Heart right ventricle (tissue), 16 donors: ENCODE measurements at regions not wholly inside any gene's neighbourhood (a gene's known extent, or its start where the extent isn't known, plus 50 kb on each side); places are given as distances from the start of the nearest gene placed in this dataset.

ENCODE experiments used
- ATAC-seq, 8 donors: fragments of 200-7000 bp; cut with Tn5 transposase; one replicate each; pipeline ENCODE4 v1.9.1; 2020; ENCODE audit warnings: mild to moderate bottlenecking in 8 of 8, moderate library complexity in 8 of 8, moderate number of reproducible peaks in 1 of 8
- DNase-seq, 2 donors: peaks; one replicate each; pipeline ENCODE4 v3.0.0-alpha.2; 2020
- H3K27ac ChIP-seq, 10 donors: fragments of 200-600 bp; sonication (generic) in 2 of 10; one replicate each; pipeline versions ENCODE4 v1.5.0 to v1.8.0; 2020 to 2022; ENCODE audit warnings: mild to moderate bottlenecking in 3 of 10
- H3K27me3 ChIP-seq, 7 donors: fragments of 200-600 bp; one replicate each; pipeline ENCODE4 v1.8.0; 2021 to 2022; ENCODE audit warnings: mild to moderate bottlenecking in 2 of 7
- H3K36me3 ChIP-seq, 9 donors: fragments of 200-600 bp; sonication (generic) in 1 of 9; one replicate each; pipeline versions ENCODE4 v1.5.0 to v1.8.0; 2020 to 2022; ENCODE audit warnings: mild to moderate bottlenecking in 2 of 9
- H3K4me1 ChIP-seq, 9 donors: fragments of 200-600 bp; sonication (generic) in 1 of 9; one replicate each; pipeline versions ENCODE4 v1.5.0 to v1.8.0; 2020 to 2022; ENCODE audit warnings: mild to moderate bottlenecking in 4 of 9
- H3K4me3 ChIP-seq, 10 donors: fragments of 200-600 bp; sonication (generic) in 2 of 10; one replicate each; pipeline versions ENCODE4 v1.5.0 to v1.8.0; 2020 to 2022; ENCODE audit warnings: mild to moderate bottlenecking in 7 of 10, moderate library complexity in 2 of 10
- H3K9me3 ChIP-seq, 11 donors: fragments of 200-600 bp in 10 of 11; sonication (generic) in 2 of 11; one replicate each; pipeline versions ENCODE4 v1.5.0 to v1.8.0; 2013 to 2022; ENCODE audit warnings: mild to moderate bottlenecking in 2 of 11, control low read depth in 1 of 11, moderate library complexity in 1 of 11
- WGBS, 2 donors: extraction: QIAGEN DNeasy Blood & Tissue Kit; methylation state at CpG; one replicate each; pipeline ENCODE4 v1.1.7; 2013; ENCODE audit warnings: inconsistent platforms in 1 of 2; 5-methylcytosine and 5-hydroxymethylcytosine counted together
- intact Hi-C, 10 donors: fragments of 100-400 bp; cut with DNase I; formaldehyde crosslinking; loops; one replicate each; pipeline versions ENCODE4 v1.11.1 to v1.14.2; 2022
- TF ChIP-seq, protein P1 (sequence below), 9 donors: fragments of 200-600 bp; sonication (generic) in 2 of 9; IDR thresholded peaks; one replicate each; pipeline versions ENCODE4 v1.5.0 to v1.8.0; 2021 to 2022; ENCODE audit warnings: antibody characterized with exemption in 9 of 9, mild to moderate bottlenecking in 5 of 9, moderate library complexity in 1 of 9
- donor health status: Arrhythmogenic right ventricular cardiomyopathy.
- donor health status: ischemic (EF 13 %, LVEDD 7.1; RV severe dilation, severe dysfunction).
- donor health status: healthy with polysubstance abuse.
- donor health status: DM: no; HTN: yes; CAD: no.
- donor health status: DM: no; HTN: no; CAD: no.
- donor health status: ischemic (EF 25% LVEDD 6.9; RV normal size, moderate dysfunction).
- donor health status: ischemic (EF 25% LVEDD 5.7; RV mildly dilated, moderate dysfunction).
- donor health status: healthy.
- donor health status: DM: yes; HTN: yes; CAD: no.
- donor health status: Ischemic cardiomyopathy.
- donor health status: ischemic (EF 35%, LVEDD 5.7; RV mildly dilated, moderate dysfunction).
- donor health status: nonischemic (EF 11% LVEDD 7.7; RV severe dilation, severe dysfunction).
- donor health status: DM: yes; HTN: yes; CAD: no.
- donor health status: PGD.
- donor health status: ischemic (EF 29% LVEDD 5.4; RV normal size, mild dysfunction).
- donor health status: nonischemic (EF 23%, LVEDD 6.1; RV moderate dilation, normal function).

DNA sequence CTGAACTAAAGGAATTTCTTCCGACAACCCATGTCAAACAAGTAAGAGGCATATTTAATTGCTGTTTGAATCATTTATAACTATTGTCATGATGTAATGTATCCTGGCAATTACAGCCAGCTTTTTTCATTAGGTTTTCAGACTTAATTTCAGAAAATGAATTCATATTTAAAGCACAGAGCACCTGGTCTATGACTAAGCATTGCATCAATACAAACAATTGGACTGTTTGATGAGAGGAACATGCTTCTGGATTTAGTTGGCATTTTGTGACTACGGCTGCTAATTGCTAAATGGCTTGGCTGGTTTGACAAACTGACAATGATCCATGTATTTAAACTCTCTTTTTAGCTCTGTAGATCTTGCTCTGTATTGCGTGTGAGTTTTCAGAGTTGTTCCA lies 853.4 kb downstream of the NCAM2 start:
- TF ChIP-seq, protein P1, sequence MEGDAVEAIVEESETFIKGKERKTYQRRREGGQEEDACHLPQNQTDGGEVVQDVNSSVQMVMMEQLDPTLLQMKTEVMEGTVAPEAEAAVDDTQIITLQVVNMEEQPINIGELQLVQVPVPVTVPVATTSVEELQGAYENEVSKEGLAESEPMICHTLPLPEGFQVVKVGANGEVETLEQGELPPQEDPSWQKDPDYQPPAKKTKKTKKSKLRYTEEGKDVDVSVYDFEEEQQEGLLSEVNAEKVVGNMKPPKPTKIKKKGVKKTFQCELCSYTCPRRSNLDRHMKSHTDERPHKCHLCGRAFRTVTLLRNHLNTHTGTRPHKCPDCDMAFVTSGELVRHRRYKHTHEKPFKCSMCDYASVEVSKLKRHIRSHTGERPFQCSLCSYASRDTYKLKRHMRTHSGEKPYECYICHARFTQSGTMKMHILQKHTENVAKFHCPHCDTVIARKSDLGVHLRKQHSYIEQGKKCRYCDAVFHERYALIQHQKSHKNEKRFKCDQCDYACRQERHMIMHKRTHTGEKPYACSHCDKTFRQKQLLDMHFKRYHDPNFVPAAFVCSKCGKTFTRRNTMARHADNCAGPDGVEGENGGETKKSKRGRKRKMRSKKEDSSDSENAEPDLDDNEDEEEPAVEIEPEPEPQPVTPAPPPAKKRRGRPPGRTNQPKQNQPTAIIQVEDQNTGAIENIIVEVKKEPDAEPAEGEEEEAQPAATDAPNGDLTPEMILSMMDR (IDR thresholded peaks at IDR 0.05), result no peak
- 60 to 69% methylated on average over 3 of the region's 3 CpGs for WGBS, 2 donors
- intact Hi-C loops, result no loop called here
- Histone ChIP-seq H3K4me1 (no peaks in the 10 kb centered on the region), H3K4me3 (no peak overlapping the region), H3K27ac (no peak overlapping the region), H3K36me3 (no peaks in the 10 kb centered on the region), H3K9me3 (peaks cover 0 to 28% (median 0%) of the 10 kb centered on the region in 11 donors), H3K27me3 (no peaks in the 10 kb centered on the region)
- ATAC-seq, result no peak
- DNase-seq, result no peak

DNA sequence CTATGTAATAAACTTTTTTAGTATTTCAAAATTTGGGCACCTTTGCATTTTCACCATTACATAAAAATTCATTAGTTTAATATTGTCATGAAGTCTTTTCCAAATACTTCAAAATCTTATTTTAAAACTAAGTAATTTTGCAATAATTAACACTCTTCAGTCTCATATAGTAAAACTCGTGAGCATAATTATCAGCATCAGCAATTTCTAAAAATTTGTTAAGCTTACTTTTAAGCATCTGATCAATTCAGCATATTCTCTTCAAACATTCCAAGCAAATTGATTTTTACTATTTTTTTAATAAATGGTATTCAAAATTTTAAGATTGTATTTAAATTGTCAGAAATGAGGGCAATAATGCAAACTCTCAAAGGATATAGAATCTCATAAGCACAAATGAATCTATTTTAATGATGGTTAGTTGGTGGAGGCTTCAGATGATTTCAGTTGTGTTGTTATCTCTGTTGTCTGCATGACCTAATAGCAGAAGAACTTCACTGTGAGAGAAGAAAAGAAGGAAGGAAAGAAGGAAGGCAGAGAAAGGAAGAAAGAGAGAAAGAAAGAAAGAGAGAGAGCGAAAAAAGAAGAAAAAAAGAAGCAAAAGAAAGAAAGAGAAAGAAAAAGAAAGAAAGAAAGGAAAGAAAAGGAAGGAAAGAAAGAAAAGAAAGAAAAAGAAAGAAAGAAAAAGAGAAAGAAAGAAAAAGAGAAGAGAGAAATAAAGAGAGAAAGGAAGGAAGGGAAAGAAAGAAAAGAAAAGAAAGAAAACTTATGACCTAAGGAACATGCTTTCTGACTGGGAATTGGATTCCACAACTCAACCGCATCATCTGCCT lies 860.5 kb downstream of the NCAM2 start:
- H3K27ac ChIP-seq, result no peak overlapping the region
- intact Hi-C loops, result no loop called here
- H3K36me3 ChIP-seq, result no peaks in the 10 kb centered on the region
- WGBS, 2 donors, result 85 to 92% methylated on average over 3 of the region's 3 CpGs
- peaks cover 0 to 22% (median 0%) of the 10 kb centered on the region in 11 donors for H3K9me3 ChIP-seq
- H3K4me1 ChIP-seq, result peaks cover 0 to 10% (median 0%) of the 10 kb centered on the region in 9 donors
- no peak overlapping the region for H3K4me3 ChIP-seq
- ATAC-seq (no peak), DNase-seq (no peak)
- TF ChIP-seq, protein P1 (IDR thresholded peaks at IDR 0.05), result no peak
- no peaks in the 10 kb centered on the region for H3K27me3 ChIP-seq

DNA sequence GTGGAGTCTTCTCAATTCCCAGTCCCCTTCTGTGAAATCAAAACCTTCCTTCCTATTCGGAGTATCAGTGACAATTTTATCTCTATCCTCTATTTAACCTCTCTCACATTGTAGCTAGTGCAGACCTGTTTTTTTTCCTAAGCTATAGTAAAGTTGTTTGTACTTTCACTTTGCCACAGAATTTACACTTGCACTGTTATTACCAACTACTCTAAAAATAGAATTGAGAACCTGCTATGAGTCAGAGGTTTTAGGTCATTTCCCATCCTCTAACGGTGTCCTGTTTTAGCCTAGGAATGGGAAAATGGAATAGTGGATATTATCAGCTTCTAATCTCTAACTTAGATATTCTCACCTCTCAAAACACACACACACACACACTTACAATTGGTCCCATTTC lies 862.7 kb downstream of the NCAM2 start:
- 12 to 13% methylated on average over 2 of the region's 2 CpGs for WGBS, 2 donors
- intact Hi-C loops, result no loop called here
- peak in 4 of 8 donors; percentile 41 to 81 (median 73) for ATAC-seq

DNA sequence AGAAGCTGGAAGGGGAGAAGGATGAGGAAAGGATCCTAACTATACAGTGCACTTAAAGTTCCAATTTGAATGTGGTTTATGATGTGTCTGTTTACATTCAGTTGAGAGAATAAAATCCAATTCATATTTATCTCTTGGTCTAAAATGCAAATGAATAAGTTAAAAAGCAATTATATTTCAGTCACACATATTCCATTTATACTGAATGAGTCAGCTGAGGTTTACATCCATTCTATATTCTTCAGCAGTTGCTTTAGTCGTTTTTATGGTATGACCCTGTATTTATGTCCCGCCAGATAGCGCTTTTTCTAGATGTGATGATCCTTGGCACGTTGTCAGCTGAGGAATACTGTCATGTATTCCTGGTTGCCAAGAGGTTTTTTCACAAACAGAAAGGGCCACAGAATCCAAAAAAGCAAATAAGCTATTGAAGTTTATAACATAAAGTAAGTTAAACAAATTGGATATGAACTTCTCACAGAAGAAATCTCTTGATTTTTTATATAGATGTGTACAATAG lies 866.2 kb downstream of the NCAM2 start:
- ATAC-seq, result no peak

More for the DNA sequence above, 862.7 kb downstream of the NCAM2 start:
- TF ChIP-seq, protein P1 (IDR thresholded peaks at IDR 0.05), result no peak
- Histone ChIP-seq H3K27me3 (no peaks in the 10 kb centered on the region), H3K36me3 (no peaks in the 10 kb centered on the region), H3K27ac (peak overlapping the region in 1 of 10 donors; percentile 22), H3K9me3 (peaks cover 0 to 3% (median 0%) of the 10 kb centered on the region in 11 donors), H3K4me3 (no peak overlapping the region), H3K4me1 (peaks cover 0 to 10% (median 0%) of the 10 kb centered on the region in 9 donors)
- no peak for DNase-seq

More for the DNA sequence above, 866.2 kb downstream of the NCAM2 start:
- intact Hi-C loops, result no loop called here
- H3K27ac ChIP-seq, result no peak overlapping the region
- H3K27me3 ChIP-seq, result no peaks in the 10 kb centered on the region
- TF ChIP-seq, protein P1 (IDR thresholded peaks at IDR 0.05), result no peak
- DNase-seq, result no peak
- peaks cover 0 to 10% (median 0%) of the 10 kb centered on the region in 9 donors for H3K4me1 ChIP-seq
- H3K36me3 ChIP-seq, result no peaks in the 10 kb centered on the region
- WGBS, 2 donors, result 62 to 69% methylated on average over 4 of the region's 4 CpGs
- no peak overlapping the region for H3K4me3 ChIP-seq
- H3K9me3 ChIP-seq, result no peaks in the 10 kb centered on the region
